ENCODE measurements at regions not wholly inside any gene's neighbourhood (a gene's known extent, or its start where the extent isn't known, plus 50 kb on each side); places are given as distances from the start of the nearest gene placed in this dataset.

DNA sequence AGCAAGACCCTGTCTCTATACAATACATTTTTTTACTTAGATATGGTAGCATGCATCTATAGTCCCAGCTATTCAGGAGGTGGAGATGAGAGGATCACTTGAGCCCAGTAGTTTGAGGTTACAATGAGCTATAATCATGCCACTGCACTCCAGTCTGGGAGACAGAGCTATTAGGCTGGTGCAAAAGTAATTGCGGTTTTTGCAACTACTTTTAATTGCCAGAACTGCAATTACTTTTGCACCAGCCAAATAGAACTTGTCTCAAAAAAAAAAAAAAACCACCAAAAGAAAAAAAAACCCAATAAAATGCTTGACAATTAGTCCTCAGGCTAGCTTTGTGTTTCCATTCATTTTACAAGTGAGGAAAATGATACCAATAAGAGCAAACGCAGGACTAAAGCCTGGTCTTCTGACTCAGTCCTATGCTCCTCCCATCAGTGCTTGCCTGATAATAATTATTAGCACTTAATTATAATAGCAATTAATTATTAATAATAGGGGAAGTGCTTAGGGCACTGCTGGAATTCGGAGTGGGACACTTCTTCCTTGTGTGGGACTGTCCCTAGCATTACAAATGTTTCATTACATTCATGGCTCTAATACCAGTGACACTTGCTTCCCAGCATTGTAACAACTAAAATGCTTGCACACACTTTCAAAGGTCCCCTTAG lies 73.1 kb upstream of the TAF1L start:
- in situ Hi-C loops (cut with MboI; ENCODE audit: low pct_ligation_motif_present in 1 of 4, low pct_unique_long_range_greater_than_20kb in 1 of 4, low sequenced_read_pairs in 3 of 4): no loop called here
- WGBS, 2 donors (ENCODE audit: low coverage in 1 of 2): 60 to 84% methylated on average over 2 to 3 of the region's 3 CpGs
- H3K27ac ChIP-seq: no peak overlapping the region

DNA sequence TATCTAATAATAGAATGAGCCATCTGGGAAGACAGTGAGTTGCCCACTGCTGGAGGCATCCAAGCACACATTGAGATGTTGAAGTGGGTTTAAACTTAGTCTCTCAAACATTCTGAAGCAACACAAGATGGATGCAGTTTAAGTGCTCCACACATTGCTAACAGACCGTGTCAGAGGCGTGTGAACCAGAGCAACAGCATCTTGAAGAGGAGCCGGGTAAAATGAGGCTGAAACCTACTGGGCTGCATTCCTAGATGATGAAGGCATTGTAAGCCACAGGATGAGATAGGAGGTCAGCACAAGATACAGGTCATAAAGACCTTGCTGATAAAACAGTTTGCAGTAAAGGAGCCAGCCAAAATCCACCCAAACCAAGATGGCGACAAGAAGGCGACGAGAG lies 73.5 kb upstream of the TMEM215 start:
- H3K27me3 ChIP-seq: no peaks in the 10 kb centered on the region
- WGBS, 2 donors (ENCODE audit: low coverage in 1 of 2): 95 to 97% methylated on average over 3 to 6 of the region's 6 CpGs
- H3K36me3 ChIP-seq: no peaks in the 10 kb centered on the region
- TF ChIP-seq EP300 (IDR thresholded peaks at IDR 0.05; ENCODE audit: low read depth) (no peak), POLR2A (IDR thresholded peaks at IDR 0.05) (no peak), POLR2AphosphoS5 (IDR thresholded peaks at IDR 0.05) (no peak), CTCF (IDR thresholded peaks at IDR 0.05) (no peak)
- in situ Hi-C loops (cut with MboI; ENCODE audit: low pct_ligation_motif_present in 1 of 4, low pct_unique_long_range_greater_than_20kb in 1 of 4, low sequenced_read_pairs in 3 of 4) (no loop called here), intact Hi-C loops (cut with DNase I; ENCODE audit: low total_unique reads) (no loop called here)
- H3K4me1 ChIP-seq: no peaks in the 10 kb centered on the region
- DNase-seq: no peak
- no peak overlapping the region for H3K27ac ChIP-seq
- H3K4me3 ChIP-seq: no peak overlapping the region
- no peaks in the 10 kb centered on the region for H3K9me3 ChIP-seq

More for the DNA sequence above, 73.1 kb upstream of the TAF1L start:
- TF ChIP-seq EP300 (IDR thresholded peaks at IDR 0.05; ENCODE audit: low read depth) (no peak), CTCF (IDR thresholded peaks at IDR 0.05) (no peak), POLR2A (IDR thresholded peaks at IDR 0.05) (no peak), POLR2AphosphoS5 (IDR thresholded peaks at IDR 0.05) (no peak)
- H3K36me3 ChIP-seq: no peaks in the 10 kb centered on the region
- no peaks in the 10 kb centered on the region for H3K9me3 ChIP-seq
- H3K4me1 ChIP-seq: no peaks in the 10 kb centered on the region
- H3K4me3 ChIP-seq: no peak overlapping the region
- no peaks in the 10 kb centered on the region for H3K27me3 ChIP-seq
- intact Hi-C loops (cut with DNase I; ENCODE audit: low total_unique reads): no loop called here
- no peak for DNase-seq

DNA sequence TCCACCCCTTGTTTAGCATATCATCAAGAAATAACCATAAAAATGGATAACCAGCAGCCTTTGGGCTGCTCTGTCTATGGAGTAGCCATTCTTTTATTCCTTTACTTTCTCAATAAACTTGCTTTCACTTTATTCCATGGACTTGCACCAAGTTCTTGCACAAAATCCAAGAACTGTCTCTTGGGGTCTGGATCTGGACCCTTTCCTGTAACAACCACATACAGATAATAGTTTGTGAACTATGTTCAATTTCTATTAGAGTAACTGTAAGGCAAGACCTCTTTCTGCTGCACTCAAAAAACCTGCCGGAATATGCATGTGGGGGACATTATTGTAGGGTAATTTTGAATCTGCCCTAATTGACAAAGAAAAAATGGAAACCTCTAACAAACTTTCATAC lies 66.9 kb upstream of the TMEM215 start:
- intact Hi-C loops (cut with DNase I; ENCODE audit: low total_unique reads): loop anchor here (5.0 kb wide), 1 partner anchor 1699 kb away; no protein-coding TSS in a partner anchor
- H3K9me3 ChIP-seq: no peaks in the 10 kb centered on the region
- H3K4me1 ChIP-seq: no peaks in the 10 kb centered on the region
- no peak overlapping the region for H3K4me3 ChIP-seq
- H3K27me3 ChIP-seq: no peaks in the 10 kb centered on the region
- DNase-seq: no peak
- 90% methylated on average over 1 of the region's 1 CpG; no CpG with 5 or more reads in 1 of the 2 donors for WGBS, 2 donors (ENCODE audit: low coverage in 1 of 2)
- in situ Hi-C loops (cut with MboI; ENCODE audit: low pct_ligation_motif_present in 1 of 4, low pct_unique_long_range_greater_than_20kb in 1 of 4, low sequenced_read_pairs in 3 of 4): no loop called here
- H3K36me3 ChIP-seq: no peaks in the 10 kb centered on the region
- H3K27ac ChIP-seq: no peak overlapping the region
- TF ChIP-seq EP300 (IDR thresholded peaks at IDR 0.05; ENCODE audit: low read depth) (no peak), POLR2AphosphoS5 (IDR thresholded peaks at IDR 0.05) (no peak), CTCF (IDR thresholded peaks at IDR 0.05) (no peak), POLR2A (IDR thresholded peaks at IDR 0.05) (no peak)

DNA sequence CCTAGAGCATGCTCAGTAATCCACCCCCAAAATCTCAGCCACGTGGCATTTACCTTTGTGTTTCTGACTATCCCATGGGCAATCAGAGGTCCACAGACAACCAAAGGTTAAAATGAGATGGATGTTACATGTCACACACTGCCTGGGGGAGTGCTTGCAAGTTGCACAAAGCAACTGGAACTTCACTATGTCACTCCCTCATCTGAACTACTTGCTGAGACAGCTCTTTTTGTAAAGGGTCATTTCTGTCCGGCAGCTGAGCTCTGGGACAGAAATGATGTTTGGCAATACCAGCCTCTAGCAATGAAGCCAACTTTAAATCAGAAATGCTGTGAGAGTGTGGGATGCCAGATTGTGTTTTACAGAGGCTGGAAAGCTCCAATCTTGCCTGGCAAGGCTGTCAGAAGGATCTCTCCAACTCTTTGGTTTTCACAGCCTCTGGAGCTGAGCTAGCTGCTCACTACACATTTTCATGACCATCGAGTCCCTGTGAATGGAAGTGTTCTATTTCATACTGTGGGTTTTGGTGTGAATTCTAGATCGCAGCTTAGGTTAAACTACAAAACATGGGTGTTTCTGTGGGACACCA lies 66.3 kb upstream of the TMEM215 start:
- Histone ChIP-seq H3K4me3 (no peak overlapping the region), H3K9me3 (no peaks in the 10 kb centered on the region), H3K36me3 (no peaks in the 10 kb centered on the region), H3K27me3 (no peaks in the 10 kb centered on the region), H3K27ac (no peak overlapping the region), H3K4me1 (no peaks in the 10 kb centered on the region)
- TF ChIP-seq CTCF (IDR thresholded peaks at IDR 0.05) (no peak), POLR2A (IDR thresholded peaks at IDR 0.05) (no peak), POLR2AphosphoS5 (IDR thresholded peaks at IDR 0.05) (no peak)
- intact Hi-C loops (cut with DNase I; ENCODE audit: low total_unique reads): loop anchor here (5.0 kb wide), 1 partner anchor 1700 kb away; no protein-coding TSS in a partner anchor
- in situ Hi-C loops (cut with MboI; ENCODE audit: low pct_ligation_motif_present in 1 of 4, low pct_unique_long_range_greater_than_20kb in 1 of 4, low sequenced_read_pairs in 3 of 4): no loop called here
- 46 to 86% methylated on average over 2 to 4 of the region's 4 CpGs for WGBS, 2 donors (ENCODE audit: low coverage in 1 of 2)
- DNase-seq: no peak

Data from transverse colon (tissue), 4 donors.